Mucosa of descending colon (tissue), 3 donors: ENCODE measurements at regions not wholly inside any gene's neighbourhood (a gene's known extent, or its start where the extent isn't known, plus 50 kb on each side); places are given as distances from the start of the nearest gene placed in this dataset.

Experiments
- ATAC-seq: fragments of 200-7000 bp; cut with Tn5 transposase; one replicate; pipeline ENCODE4 v1.9.1; 2020; ENCODE audit warnings: mild to moderate bottlenecking, moderate library complexity
- DNase-seq, 3 donors: peaks; one replicate each; pipeline ENCODE4 v3.0.0-alpha.2; 2020
- H3K36me3 ChIP-seq: fragments of 200-600 bp; one replicate; pipeline ENCODE4 v1.8.0; 2021; ENCODE audit warnings: low read depth, mild to moderate bottlenecking
- H3K4me1 ChIP-seq: fragments of 200-600 bp; one replicate; pipeline ENCODE4 v1.8.0; 2021; ENCODE audit warnings: low read depth, mild to moderate bottlenecking
- H3K4me3 ChIP-seq: fragments of 200-600 bp; one replicate; pipeline ENCODE4 v1.8.0; 2021; ENCODE audit warnings: mild to moderate bottlenecking
- H3K9me3 ChIP-seq: fragments of 200-600 bp; one replicate; pipeline ENCODE4 v1.8.0; 2021; ENCODE audit warnings: mild to moderate bottlenecking
- intact Hi-C, 2 donors: fragments of 100-400 bp; cut with DNase I in 1 of 2; cut with micrococcal nuclease in 1 of 2; formaldehyde crosslinking; loops; one replicate each; pipeline versions ENCODE4 v1.11.0 to v1.11.1; 2022; cut with DNase I, micrococcal nuclease
- TF ChIP-seq, protein P1 (sequence below): fragments of 200-600 bp; IDR thresholded peaks from one replicate; pipeline ENCODE4 v1.8.0; 2022; ENCODE audit warnings: antibody characterized with exemption, mild to moderate bottlenecking
- donor health status: DM: no; HTN: no; CAD: no; lungs with moderate emphysema.
- donor health status: DM: no; HTN: no; CAD: no.
- donor health status: DM: no; HTN: yes; CAD: no.

DNA sequence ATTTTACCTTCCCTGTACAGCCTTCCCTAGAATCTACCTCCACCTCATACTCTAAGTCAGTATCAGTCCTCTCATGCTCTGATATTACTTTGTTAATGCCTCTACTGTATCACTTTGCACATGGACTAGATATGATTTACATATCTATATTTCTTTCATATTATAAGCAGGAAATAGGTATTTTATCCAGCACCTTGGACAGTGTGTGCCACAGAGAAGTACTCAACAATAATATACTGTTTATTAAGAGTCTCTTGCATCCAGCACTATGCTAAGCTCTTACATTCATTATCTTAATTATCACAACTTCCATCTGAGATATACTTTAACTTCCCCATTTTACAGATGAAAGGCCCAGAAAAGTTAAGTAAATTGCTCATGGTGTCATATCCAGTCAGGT is 247.9 kb upstream of the DAB1 start:
- Histone ChIP-seq H3K4me1 (no peaks in the 10 kb centered on the region), H3K9me3 (no peaks in the 10 kb centered on the region), H3K4me3 (no peak overlapping the region), H3K36me3 (no peaks in the 10 kb centered on the region)
- ATAC-seq = no peak
- DNase-seq = no peak
- TF ChIP-seq, protein P1, sequence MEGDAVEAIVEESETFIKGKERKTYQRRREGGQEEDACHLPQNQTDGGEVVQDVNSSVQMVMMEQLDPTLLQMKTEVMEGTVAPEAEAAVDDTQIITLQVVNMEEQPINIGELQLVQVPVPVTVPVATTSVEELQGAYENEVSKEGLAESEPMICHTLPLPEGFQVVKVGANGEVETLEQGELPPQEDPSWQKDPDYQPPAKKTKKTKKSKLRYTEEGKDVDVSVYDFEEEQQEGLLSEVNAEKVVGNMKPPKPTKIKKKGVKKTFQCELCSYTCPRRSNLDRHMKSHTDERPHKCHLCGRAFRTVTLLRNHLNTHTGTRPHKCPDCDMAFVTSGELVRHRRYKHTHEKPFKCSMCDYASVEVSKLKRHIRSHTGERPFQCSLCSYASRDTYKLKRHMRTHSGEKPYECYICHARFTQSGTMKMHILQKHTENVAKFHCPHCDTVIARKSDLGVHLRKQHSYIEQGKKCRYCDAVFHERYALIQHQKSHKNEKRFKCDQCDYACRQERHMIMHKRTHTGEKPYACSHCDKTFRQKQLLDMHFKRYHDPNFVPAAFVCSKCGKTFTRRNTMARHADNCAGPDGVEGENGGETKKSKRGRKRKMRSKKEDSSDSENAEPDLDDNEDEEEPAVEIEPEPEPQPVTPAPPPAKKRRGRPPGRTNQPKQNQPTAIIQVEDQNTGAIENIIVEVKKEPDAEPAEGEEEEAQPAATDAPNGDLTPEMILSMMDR = no peak
- intact Hi-C loops = no loop called here

DNA sequence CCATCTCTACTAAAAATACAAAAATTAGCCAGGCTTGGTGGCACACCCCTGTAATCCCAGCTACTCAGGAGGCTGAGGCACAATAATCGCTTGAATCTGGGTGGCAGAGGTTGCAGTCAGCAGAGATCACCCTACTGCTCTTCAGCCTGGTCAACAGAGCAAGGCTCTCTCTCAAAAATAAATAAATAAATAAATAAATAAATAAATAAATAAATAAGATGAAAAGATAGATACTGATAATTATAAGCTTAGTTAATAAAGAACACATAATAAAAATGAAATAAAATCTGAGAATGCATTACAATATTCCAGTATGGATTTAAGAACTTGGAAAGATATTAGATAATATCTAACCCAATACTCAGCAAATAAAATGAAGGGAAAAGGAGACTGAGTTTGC is 235.9 kb upstream of the DAB1 start:
- intact Hi-C loops = no loop called here
- DNase-seq = no peak
- TF ChIP-seq, protein P1 = no peak
- no peak for ATAC-seq
- Histone ChIP-seq H3K36me3 (no peaks in the 10 kb centered on the region), H3K4me1 (no peaks in the 10 kb centered on the region), H3K9me3 (no peaks in the 10 kb centered on the region), H3K4me3 (no peak overlapping the region)

- Histone ChIP-seq H3K4me1 (no peaks in the 10 kb centered on the region), H3K4me3 (no peak overlapping the region), H3K36me3 (no peaks in the 10 kb centered on the region), H3K9me3 (no peaks in the 10 kb centered on the region)
- TF ChIP-seq, protein P1 = no peak
- intact Hi-C loops = no loop called here
- DNase-seq = no peak
- no peak for ATAC-seq
These were observed 231.3 kb upstream of the DAB1 start for GRCh38 chr1:57655161-57655560.

DNA sequence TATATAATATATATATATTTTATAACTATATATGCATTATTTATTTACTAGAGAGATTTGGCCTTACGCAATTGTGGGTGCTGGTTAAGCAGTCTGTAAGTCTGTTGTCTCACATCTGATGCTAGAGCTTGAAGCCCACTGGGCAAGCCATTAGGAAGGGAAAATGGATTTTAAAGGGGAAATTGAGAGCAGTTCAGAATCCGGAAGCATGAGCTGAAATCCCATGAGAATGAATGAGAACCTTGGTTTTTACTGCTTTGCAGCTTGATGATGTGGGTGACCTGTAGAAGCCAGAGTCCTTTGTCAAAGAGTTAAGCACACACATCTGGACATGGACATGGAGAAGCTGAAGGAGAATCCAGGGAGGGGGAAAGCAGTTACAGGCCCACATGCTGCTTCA is 220.8 kb upstream of the DAB1 start:
- TF ChIP-seq, protein P1 = no peak
- intact Hi-C loops = no loop called here
- Histone ChIP-seq H3K4me3 (no peak overlapping the region), H3K4me1 (no peaks in the 10 kb centered on the region), H3K36me3 (no peaks in the 10 kb centered on the region), H3K9me3 (no peaks in the 10 kb centered on the region)
- DNase-seq (no peak), ATAC-seq (no peak)

- TF ChIP-seq, protein P1 = no peak
- intact Hi-C loops = no loop called here
- Histone ChIP-seq H3K4me3 (no peak overlapping the region), H3K9me3 (no peaks in the 10 kb centered on the region), H3K4me1 (no peaks in the 10 kb centered on the region), H3K36me3 (no peaks in the 10 kb centered on the region)
- no peak for ATAC-seq
- DNase-seq = no peak
These were observed 214.4 kb upstream of the DAB1 start for GRCh38 chr1:57638239-57638638.

DNA sequence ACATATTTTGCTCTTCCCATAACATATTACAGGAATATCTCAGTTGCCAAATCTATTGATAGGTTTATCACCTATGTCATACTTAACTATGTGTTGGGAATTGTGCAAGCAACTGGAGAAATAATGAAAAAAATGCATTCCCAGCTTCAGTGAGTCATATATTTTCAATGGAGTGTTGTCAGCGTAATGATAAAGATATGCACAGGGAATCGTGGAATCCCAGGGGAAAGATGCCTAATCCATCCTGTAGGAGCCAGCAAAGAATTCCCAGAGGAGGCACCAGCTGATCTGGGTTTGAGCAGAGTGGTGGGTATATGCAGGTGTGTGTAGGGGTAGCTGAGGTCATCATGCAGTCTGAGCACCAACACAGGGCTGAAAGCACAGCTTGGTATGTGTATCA is 213.3 kb upstream of the DAB1 start:
- no peak overlapping the region for H3K4me3 ChIP-seq
- TF ChIP-seq, protein P1 = no peak
- ATAC-seq (no peak), DNase-seq (no peak)
- intact Hi-C loops = no loop called here
- H3K4me1 ChIP-seq = no peaks in the 10 kb centered on the region
- H3K36me3 ChIP-seq = no peaks in the 10 kb centered on the region
- H3K9me3 ChIP-seq = no peaks in the 10 kb centered on the region
